Gastroesophageal sphincter (tissue), 4 donors: ENCODE measurements at regions not wholly inside any gene's neighbourhood (a gene's known extent, or its start where the extent isn't known, plus 50 kb on each side); places are given as distances from the start of the nearest gene placed in this dataset.

Source experiments
- ATAC-seq: fragments of 150-250 bp; one replicate; pipeline ENCODE4 v1.9.1; 2016; ENCODE audit warnings: mild to moderate bottlenecking, moderate library complexity
- H3K27ac ChIP-seq, 4 donors: fragments of 200-600 bp; sonication (generic) in 3 of 4; 1 replicate in 3 of 4; 2 replicates in 1 of 4; pipeline ENCODE4 v1.5.1; 2016 to 2019
- H3K27me3 ChIP-seq: fragments of 200-600 bp; sonication (generic); one replicate; pipeline ENCODE4 v1.5.1; 2019
- H3K36me3 ChIP-seq, 2 donors: fragments of 200-600 bp; sonication (generic); one replicate each; pipeline ENCODE4 v1.5.1; 2019; ENCODE audit warnings: control low read depth in 1 of 2
- H3K4me1 ChIP-seq, 3 donors: fragments of 200-600 bp; sonication (generic); 1 replicate in 2 of 3; 2 replicates in 1 of 3; pipeline ENCODE4 v1.5.1; 2016 to 2019; ENCODE audit warnings: control low read depth in 2 of 3
- H3K4me3 ChIP-seq, 2 donors: fragments of 200-600 bp; sonication (generic); one replicate each; pipeline ENCODE4 v1.5.1; 2019; ENCODE audit warnings: mild to moderate bottlenecking in 1 of 2, moderate library complexity in 1 of 2
- H3K9me3 ChIP-seq, 3 donors: fragments of 200-600 bp; sonication (generic); one replicate each; pipeline ENCODE4 v1.5.1; 2017 to 2019; ENCODE audit warnings: control low read depth in 2 of 3
- CTCF ChIP-seq, 4 experiments: fragments of 200-600 bp in 2 of 4; fragments of 450-650 bp in 2 of 4; sonication (generic) in 1 of 4; IDR thresholded peaks; one replicate each; pipeline ENCODE4 v1.5.1; 2017 to 2019; ENCODE audit warnings: antibody characterized with exemption in 4 of 4, mild to moderate bottlenecking in 2 of 4, moderate library complexity in 2 of 4
- EP300 ChIP-seq: sonication (generic); formaldehyde crosslinking; IDR thresholded peaks from one replicate; pipeline ENCODE4 v1.6.1; 2017; ENCODE audit warnings: antibody characterized with exemption, mild to moderate bottlenecking
- POLR2A ChIP-seq, 2 donors: fragments of 450-650 bp; IDR thresholded peaks; one replicate each; pipeline ENCODE4 v1.6.1; 2017; ENCODE audit warnings: antibody characterized with exemption in 2 of 2, mild to moderate bottlenecking in 2 of 2, moderate library complexity in 1 of 2
- POLR2AphosphoS5 ChIP-seq: sonication (generic); formaldehyde crosslinking; IDR thresholded peaks from one replicate; pipeline ENCODE4 v1.6.1; 2017; ENCODE audit warnings: antibody characterized with exemption
- WGBS, 2 donors: methylation state at CpG; one replicate each; pipeline ENCODE4 v1.1.5; 2018; ENCODE audit warnings: low coverage in 1 of 2; 5-methylcytosine and 5-hydroxymethylcytosine counted together

- no peak for ATAC-seq
- WGBS, 2 donors: 29 to 48% methylated on average over 2 of the region's 2 CpGs
- no peak for TF ChIP-seq EP300
- no peak for TF ChIP-seq CTCF (IDR thresholded peaks at IDR 0.05)
- no peak for TF ChIP-seq POLR2A (IDR thresholded peaks at IDR 0.05)
- TF ChIP-seq POLR2AphosphoS5: no peak
Measured at GRCh38 chr2:67802291-67802690, 260.5 kb downstream of the C1D start.

GRCh38 chr2:67802824-67803223, 260.0 kb downstream of the C1D start:
- TF ChIP-seq POLR2A (IDR thresholded peaks at IDR 0.05): no peak
- TF ChIP-seq EP300: no peak
- TF ChIP-seq POLR2AphosphoS5: no peak
- no peak for TF ChIP-seq CTCF (IDR thresholded peaks at IDR 0.05)
- Histone ChIP-seq H3K27ac (no peak overlapping the region), H3K36me3 (no peaks in the 10 kb centered on the region), H3K27me3 (no peaks in the 10 kb centered on the region), H3K4me3 (no peak overlapping the region), H3K4me1 (peaks cover 0 to 5% (median 0%) of the 10 kb centered on the region in 3 donors), H3K9me3 (peaks cover 0 to 6% (median 0%) of the 10 kb centered on the region in 3 donors)
- 50% methylated on average over 2 of the region's 2 CpGs; no CpG with 5 or more reads in 1 of the 2 donors for WGBS, 2 donors
- no peak for ATAC-seq

More at GRCh38 chr2:67802291-67802690, 260.5 kb downstream of the C1D start:
- Histone ChIP-seq H3K9me3 (peaks cover 0 to under 1% (median 0%) of the 10 kb centered on the region in 3 donors), H3K4me3 (no peak overlapping the region), H3K4me1 (peaks cover 0 to 11% (median 0%) of the 10 kb centered on the region in 3 donors), H3K27me3 (no peaks in the 10 kb centered on the region), H3K36me3 (no peaks in the 10 kb centered on the region), H3K27ac (no peak overlapping the region)

GRCh38 chr2:67806816-67807215, 256.0 kb downstream of the C1D start:
- ATAC-seq: no peak
- H3K9me3 ChIP-seq: peaks cover 0 to 13% (median 0%) of the 10 kb centered on the region in 3 donors
- WGBS, 2 donors: 55 to 71% methylated on average over 1 of the region's 1 CpG
- no peak for TF ChIP-seq POLR2A (IDR thresholded peaks at IDR 0.05)
- no peak for TF ChIP-seq POLR2AphosphoS5
- H3K36me3 ChIP-seq: no peaks in the 10 kb centered on the region
- H3K4me3 ChIP-seq: no peak overlapping the region
- H3K27me3 ChIP-seq: no peaks in the 10 kb centered on the region
- H3K27ac ChIP-seq: no peak overlapping the region
- H3K4me1 ChIP-seq: no peaks in the 10 kb centered on the region

GRCh38 chr2:67808112-67808511, 254.7 kb downstream of the C1D start:
- Histone ChIP-seq H3K27me3 (no peaks in the 10 kb centered on the region), H3K27ac (no peak overlapping the region), H3K9me3 (peaks cover 0 to 13% (median 0%) of the 10 kb centered on the region in 3 donors), H3K36me3 (no peaks in the 10 kb centered on the region), H3K4me1 (no peaks in the 10 kb centered on the region), H3K4me3 (no peak overlapping the region)
- ATAC-seq: no peak
- TF ChIP-seq POLR2AphosphoS5 (no peak), POLR2A (IDR thresholded peaks at IDR 0.05) (no peak), EP300 (no peak), CTCF (IDR thresholded peaks at IDR 0.05) (no peak)

- no peak overlapping the region for H3K27ac ChIP-seq
- no peaks in the 10 kb centered on the region for H3K4me1 ChIP-seq
- H3K4me3 ChIP-seq: no peak overlapping the region
- 100% methylated on average over 1 of the region's 1 CpG for WGBS, 2 donors
- H3K27me3 ChIP-seq: no peaks in the 10 kb centered on the region
- H3K9me3 ChIP-seq: peaks cover 0 to 9% (median 0%) of the 10 kb centered on the region in 3 donors
- H3K36me3 ChIP-seq: no peaks in the 10 kb centered on the region
- TF ChIP-seq POLR2A (IDR thresholded peaks at IDR 0.05) (no peak), CTCF (IDR thresholded peaks at IDR 0.05) (no peak), POLR2AphosphoS5 (no peak), EP300 (no peak)
- no peak for ATAC-seq
Measured at GRCh38 chr2:67812682-67813081, 250.1 kb downstream of the C1D start.
